GM12878 (cell line): ENCODE measurements at regions not wholly inside any gene's neighbourhood (a gene's known extent, or its start where the extent isn't known, plus 50 kb on each side); places are given as distances from the start of the nearest gene placed in this dataset.

Experiments
- ATAC-seq: fragments of 200-7000 bp; cut with Tn5 transposase; 3 replicates; pipeline ENCODE4 v1.9.1; 2020; ENCODE audit warnings: mild to moderate bottlenecking, moderate library complexity
- BruUV-seq: library from RNA; stranded (reverse); fragments of 400-500 nt; replicated peaks from 2 replicates; lab custom pipeline; 2021; lab: Mats Ljungman, UMichigan
- CTCF ChIA-PET: fragments of 300-600 bp; sonication (Branson Sonifier 250); formaldehyde crosslinking; extraction: SDS; loops from one replicate; lab custom pipeline; 2021; ENCODE audit warnings: inconsistent platforms; lab: Yijun Ruan, JAX
- POLR2A ChIA-PET: fragments of 350-600 bp; formaldehyde crosslinking; extraction: SDS; loops from one replicate; lab custom pipeline; 2021; ENCODE audit warnings: inconsistent platforms; lab: Charles Lee
- RAD21 ChIA-PET: fragments of 300-600 bp; sonication (Branson Sonifier 250); formaldehyde crosslinking; loops from one replicate; lab custom pipeline; 2023; ENCODE audit warnings: antibody characterized with exemption; ENCODE audit not compliant: unreplicated experiment; lab: Charles Lee
- SMC1A ChIA-PET: fragments of 300-600 bp; sonication (Branson Sonifier 250); formaldehyde crosslinking; loops from one replicate; lab custom pipeline; 2023; ENCODE audit not compliant: unreplicated experiment, uncharacterized antibody; lab: Charles Lee
- DNase-seq: peaks from one replicate; pipeline ENCODE4 v3.0.0-alpha.2; 2011; ENCODE audit warnings: low read depth, low spot score
- FAIRE-seq: peaks from 3 replicates; lab custom pipeline; 2011; peaks lifted over from hg19 to GRCh38; lab: Jason Lieb, UNC
- H2AFZ ChIP-seq: 2 replicates; pipeline ENCODE4 v1.6.0; 2011; ENCODE audit warnings: low read depth, low read length, control low read depth; ENCODE audit not compliant: control insufficient read depth
- H3K27ac ChIP-seq: 2 replicates; pipeline ENCODE4 v1.5.1; 2011; ENCODE audit warnings: control low read depth; ENCODE audit not compliant: control insufficient read depth, insufficient read depth
- H3K27me3 ChIP-seq, 2 experiments: replicated peaks in 1 of 2; 2 replicates each; pipeline versions ENCODE4 v1.6.0 to v1.6.1; 2011; ENCODE audit warnings: low read length in 1 of 2; ENCODE audit not compliant: control insufficient read depth in 2 of 2, insufficient read depth in 2 of 2
- H3K36me3 ChIP-seq, 2 experiments: 2 replicates each; pipeline ENCODE4 v1.5.1; 2011; ENCODE audit warnings: low read length in 1 of 2; ENCODE audit not compliant: control insufficient read depth in 2 of 2, insufficient read depth in 2 of 2
- H3K4me1 ChIP-seq: 2 replicates; pipeline ENCODE4 v1.6.1; 2011; ENCODE audit warnings: mild to moderate bottlenecking, low read length, moderate library complexity, mixed read lengths; ENCODE audit not compliant: control insufficient read depth, insufficient read depth
- H3K4me2 ChIP-seq: 2 replicates; pipeline ENCODE4 v1.6.0; 2011; ENCODE audit warnings: control low read depth; ENCODE audit not compliant: control insufficient read depth, insufficient read depth
- H3K4me3 ChIP-seq: fragments of 200-600 bp; sonication (generic); 2 replicates; pipeline ENCODE4 v1.5.1; 2016
- H3K79me2 ChIP-seq: 2 replicates; pipeline ENCODE4 v1.6.0; 2011; ENCODE audit warnings: low read length; ENCODE audit not compliant: control insufficient read depth, insufficient read depth
- H3K9ac ChIP-seq: 2 replicates; pipeline ENCODE4 v1.8.0; 2011; ENCODE audit warnings: low read length, control low read depth, mixed read lengths; ENCODE audit not compliant: control insufficient read depth, insufficient read depth
- H3K9me3 ChIP-seq: replicated peaks from 3 replicates; pipeline ENCODE4 v1.5.1; 2011; ENCODE audit warnings: mild to moderate bottlenecking, low read length; ENCODE audit not compliant: control insufficient read depth, insufficient read depth
- H4K20me1 ChIP-seq: 2 replicates; pipeline ENCODE4 v1.6.0; 2011; ENCODE audit not compliant: control insufficient read depth, insufficient read depth
- NR2F1 ChIP-seq: fragments of 450-650 bp; conservative IDR thresholded peaks from 2 replicates; pipeline ENCODE4 v1.6.1; 2017; ENCODE audit warnings: mild to moderate bottlenecking
- ZNF274 ChIP-seq: IDR thresholded peaks from one replicate; pipeline ENCODE4 v1.8.0; 2011; ENCODE audit not compliant: insufficient read length, insufficient read depth
- WGBS: methylation state at CpG from one replicate; pipeline ENCODE4 v1.1.6; 2016; ENCODE audit warnings: low lambda C conversion rate; ENCODE audit not compliant: insufficient replicate concordance, insufficient coverage; ENCODE audit errors: missing lambda C conversion rate; 5-methylcytosine and 5-hydroxymethylcytosine counted together
- in situ Hi-C: fragments of 300-500 bp; cut with MboI; formaldehyde crosslinking; loops from 9 replicates; pipeline ENCODE4 v1.14.3; 2018; ENCODE audit warnings: mixed read lengths
- intact Hi-C: fragments of 100-400 bp; cut with micrococcal nuclease; formaldehyde crosslinking; loops from one replicate; pipeline ENCODE4 v1.14.2; 2022; ENCODE audit not compliant: unreplicated experiment
- TF ChIP-seq, protein P1 (sequence below): fragments of 450-650 bp; IDR thresholded peaks from 2 replicates; pipeline ENCODE4 v1.6.1; 2017; ENCODE audit warnings: low read depth, mild to moderate bottlenecking, moderate library complexity
- TF ChIP-seq, protein P2 (sequence below): fragments of 450-650 bp; IDR thresholded peaks from 2 replicates; pipeline ENCODE4 v1.6.1; 2016; ENCODE audit warnings: mild to moderate bottlenecking
- TF ChIP-seq, protein P3 (sequence below): IDR thresholded peaks from 2 replicates; pipeline ENCODE4 v1.6.1; 2012; ENCODE audit warnings: low read length, inconsistent platforms
- TF ChIP-seq, protein P4 (sequence below): fragments of 450-650 bp; IDR thresholded peaks from 2 replicates; pipeline ENCODE4 v1.6.1; 2017; ENCODE audit warnings: borderline replicate concordance

DNA sequence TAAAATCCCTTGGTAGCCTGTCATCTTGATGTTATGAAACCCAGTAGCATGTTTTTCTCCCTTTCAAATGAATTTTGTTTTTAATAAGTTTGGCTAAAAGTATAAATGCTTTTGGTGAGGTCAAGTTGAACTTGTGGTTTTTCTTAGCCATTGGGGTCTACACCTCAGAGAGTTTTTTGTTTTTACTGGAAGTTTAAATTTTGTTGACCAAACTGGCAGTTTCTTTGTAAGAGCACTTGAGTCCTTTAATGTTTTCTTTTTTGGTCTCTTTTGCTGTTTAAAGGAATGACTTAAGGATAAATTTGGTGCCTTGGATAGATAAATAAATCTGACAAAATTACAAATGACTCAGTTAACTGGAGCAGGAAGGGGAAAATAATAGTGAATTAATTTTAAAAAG, 577.3 kb downstream of the SATB2 start:
- RAD21 ChIA-PET, result interaction anchor here (1.9 kb wide), 1 partner anchor 20 kb away, joined by 5 read pairs; no protein-coding TSS in a partner anchor
- H4K20me1 ChIP-seq, result no peaks in the 10 kb centered on the region
- intact Hi-C loops, result no loop called here

DNA sequence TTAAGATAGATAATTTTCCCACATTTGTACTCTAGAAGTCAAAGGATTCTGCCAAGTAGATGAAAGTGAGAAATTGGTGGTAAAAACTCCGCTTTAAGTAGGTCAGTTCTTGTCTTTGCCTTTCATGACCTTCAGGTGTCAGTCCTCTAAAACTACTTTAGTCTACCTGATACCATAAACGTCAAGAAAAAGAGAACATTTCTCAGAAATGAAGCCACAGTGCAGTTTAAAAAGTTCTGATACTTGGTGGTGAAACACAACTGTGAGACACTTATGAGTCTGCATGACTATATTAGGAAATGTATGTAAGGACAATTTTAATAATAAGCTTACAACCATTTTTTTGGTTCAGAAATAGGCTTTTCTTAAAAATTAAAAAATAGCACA, 583.3 kb downstream of the SATB2 start:
- H3K9me3 ChIP-seq, result no peaks in the 10 kb centered on the region; the same call in 2 of the 3 replicates
- no peak overlapping the region for H3K27ac ChIP-seq
- H4K20me1 ChIP-seq, result no peaks in the 10 kb centered on the region
- 4% methylated on average over 2 of the region's 2 CpGs for WGBS
- RAD21 ChIA-PET, result interaction anchor here (0.6 to 1.6 kb wide), 9 partner anchors 10 to 1373 kb away, joined by 3 to 6 read pairs (median 3); no protein-coding TSS in a partner anchor
- in situ Hi-C loops, result no loop called here
- no peak overlapping the region for H3K4me3 ChIP-seq
- no peaks in the 10 kb centered on the region for H3K27me3 ChIP-seq
- no peaks in the 10 kb centered on the region for H3K36me3 ChIP-seq
- H3K79me2 ChIP-seq, result no peaks in the 10 kb centered on the region
- DNase-seq (no peak), ATAC-seq (peak; percentile 91), FAIRE-seq (no peak)
- SMC1A ChIA-PET, result interaction anchor here (0.8 to 2.3 kb wide), 19 partner anchors 9 to 355 kb away, joined by 3 to 18 read pairs (median 5); no protein-coding TSS in a partner anchor
- BruUV-seq, result no TSS peak
- H3K4me1 ChIP-seq, result no peaks in the 10 kb centered on the region
- intact Hi-C loops, result loop anchor here (1.0 kb wide), 1 partner anchor 39 kb away; no protein-coding TSS in a partner anchor
- no peak overlapping the region for H3K4me2 ChIP-seq
- POLR2A ChIA-PET, result no interaction called here
- no peak overlapping the region for H3K9ac ChIP-seq
- CTCF ChIA-PET, result interaction anchor here (0.9 to 1.3 kb wide), 6 partner anchors 8 to 383 kb away, joined by 3 to 5 read pairs (median 4); no protein-coding TSS in a partner anchor
- H2AFZ ChIP-seq, result no peak overlapping the region
- TF ChIP-seq, protein P1, sequence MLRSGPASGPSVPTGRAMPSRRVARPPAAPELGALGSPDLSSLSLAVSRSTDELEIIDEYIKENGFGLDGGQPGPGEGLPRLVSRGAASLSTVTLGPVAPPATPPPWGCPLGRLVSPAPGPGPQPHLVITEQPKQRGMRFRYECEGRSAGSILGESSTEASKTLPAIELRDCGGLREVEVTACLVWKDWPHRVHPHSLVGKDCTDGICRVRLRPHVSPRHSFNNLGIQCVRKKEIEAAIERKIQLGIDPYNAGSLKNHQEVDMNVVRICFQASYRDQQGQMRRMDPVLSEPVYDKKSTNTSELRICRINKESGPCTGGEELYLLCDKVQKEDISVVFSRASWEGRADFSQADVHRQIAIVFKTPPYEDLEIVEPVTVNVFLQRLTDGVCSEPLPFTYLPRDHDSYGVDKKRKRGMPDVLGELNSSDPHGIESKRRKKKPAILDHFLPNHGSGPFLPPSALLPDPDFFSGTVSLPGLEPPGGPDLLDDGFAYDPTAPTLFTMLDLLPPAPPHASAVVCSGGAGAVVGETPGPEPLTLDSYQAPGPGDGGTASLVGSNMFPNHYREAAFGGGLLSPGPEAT, result peak; percentile 50; the same call in 1 of the 2 replicates
- TF ChIP-seq, protein P2, sequence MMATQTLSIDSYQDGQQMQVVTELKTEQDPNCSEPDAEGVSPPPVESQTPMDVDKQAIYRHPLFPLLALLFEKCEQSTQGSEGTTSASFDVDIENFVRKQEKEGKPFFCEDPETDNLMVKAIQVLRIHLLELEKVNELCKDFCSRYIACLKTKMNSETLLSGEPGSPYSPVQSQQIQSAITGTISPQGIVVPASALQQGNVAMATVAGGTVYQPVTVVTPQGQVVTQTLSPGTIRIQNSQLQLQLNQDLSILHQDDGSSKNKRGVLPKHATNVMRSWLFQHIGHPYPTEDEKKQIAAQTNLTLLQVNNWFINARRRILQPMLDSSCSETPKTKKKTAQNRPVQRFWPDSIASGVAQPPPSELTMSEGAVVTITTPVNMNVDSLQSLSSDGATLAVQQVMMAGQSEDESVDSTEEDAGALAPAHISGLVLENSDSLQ, result peak; percentile 27; the same call in 1 of the 2 replicates
- TF ChIP-seq NR2F1 (no peak), ZNF274 (no peak)
- TF ChIP-seq, protein P3, sequence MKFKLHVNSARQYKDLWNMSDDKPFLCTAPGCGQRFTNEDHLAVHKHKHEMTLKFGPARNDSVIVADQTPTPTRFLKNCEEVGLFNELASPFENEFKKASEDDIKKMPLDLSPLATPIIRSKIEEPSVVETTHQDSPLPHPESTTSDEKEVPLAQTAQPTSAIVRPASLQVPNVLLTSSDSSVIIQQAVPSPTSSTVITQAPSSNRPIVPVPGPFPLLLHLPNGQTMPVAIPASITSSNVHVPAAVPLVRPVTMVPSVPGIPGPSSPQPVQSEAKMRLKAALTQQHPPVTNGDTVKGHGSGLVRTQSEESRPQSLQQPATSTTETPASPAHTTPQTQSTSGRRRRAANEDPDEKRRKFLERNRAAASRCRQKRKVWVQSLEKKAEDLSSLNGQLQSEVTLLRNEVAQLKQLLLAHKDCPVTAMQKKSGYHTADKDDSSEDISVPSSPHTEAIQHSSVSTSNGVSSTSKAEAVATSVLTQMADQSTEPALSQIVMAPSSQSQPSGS, result no peak

More for the DNA sequence above, 577.3 kb downstream of the SATB2 start:
- no peaks in the 10 kb centered on the region for H3K9me3 ChIP-seq
- H3K4me3 ChIP-seq, result no peak overlapping the region
- POLR2A ChIA-PET, result no interaction called here
- CTCF ChIA-PET, result no interaction called here
- no peak overlapping the region for H3K9ac ChIP-seq
- no peaks in the 10 kb centered on the region for H3K4me1 ChIP-seq
- in situ Hi-C loops, result no loop called here
- ATAC-seq (no peak), FAIRE-seq (no peak), DNase-seq (no peak)
- no peak overlapping the region for H3K27ac ChIP-seq
- no peaks in the 10 kb centered on the region for H3K79me2 ChIP-seq
- TF ChIP-seq, protein P3, result no peak
- TF ChIP-seq, protein P4, sequence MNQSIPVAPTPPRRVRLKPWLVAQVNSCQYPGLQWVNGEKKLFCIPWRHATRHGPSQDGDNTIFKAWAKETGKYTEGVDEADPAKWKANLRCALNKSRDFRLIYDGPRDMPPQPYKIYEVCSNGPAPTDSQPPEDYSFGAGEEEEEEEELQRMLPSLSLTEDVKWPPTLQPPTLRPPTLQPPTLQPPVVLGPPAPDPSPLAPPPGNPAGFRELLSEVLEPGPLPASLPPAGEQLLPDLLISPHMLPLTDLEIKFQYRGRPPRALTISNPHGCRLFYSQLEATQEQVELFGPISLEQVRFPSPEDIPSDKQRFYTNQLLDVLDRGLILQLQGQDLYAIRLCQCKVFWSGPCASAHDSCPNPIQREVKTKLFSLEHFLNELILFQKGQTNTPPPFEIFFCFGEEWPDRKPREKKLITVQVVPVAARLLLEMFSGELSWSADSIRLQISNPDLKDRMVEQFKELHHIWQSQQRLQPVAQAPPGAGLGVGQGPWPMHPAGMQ, result no peak
- H3K36me3 ChIP-seq, result no peaks in the 10 kb centered on the region
- no peak overlapping the region for H2AFZ ChIP-seq
- BruUV-seq, result no TSS peak
- no peaks in the 10 kb centered on the region for H3K27me3 ChIP-seq
- SMC1A ChIA-PET, result no interaction called here
- H3K4me2 ChIP-seq, result no peak overlapping the region
